Epithelial cell of proximal tubule (primary cell): ENCODE measurements at regions not wholly inside any gene's neighbourhood (a gene's known extent, or its start where the extent isn't known, plus 50 kb on each side); places are given as distances from the start of the nearest gene placed in this dataset.

ENCODE experiments used
- DNase-seq: peaks from one replicate; pipeline ENCODE4 v3.0.0-alpha.2; 2011; ENCODE audit warnings: low read depth
- H3K4me3 ChIP-seq: 2 replicates; pipeline ENCODE4 v1.5.1; 2011; ENCODE audit warnings: low read depth, mild to moderate bottlenecking, low read length
- CTCF ChIP-seq: conservative IDR thresholded peaks from 2 replicates; pipeline ENCODE4 v1.5.1; 2012; ENCODE audit warnings: low read depth, mild to moderate bottlenecking, low read length

GRCh38 chr11:116164843-116165242 lies 607.9 kb downstream of the BUD13 start:
- H3K4me3 ChIP-seq, result no peak overlapping the region
- no peak for TF ChIP-seq CTCF
- DNase-seq, result no peak

GRCh38 chr11:116162886-116163230 lies 609.9 kb downstream of the BUD13 start:
- TF ChIP-seq CTCF, result no peak
- DNase-seq, result no peak
- H3K4me3 ChIP-seq, result no peak overlapping the region

GRCh38 chr11:116162086-116162885 lies 610.5 kb downstream of the BUD13 start:
- no peak for TF ChIP-seq CTCF
- DNase-seq, result no peak
- H3K4me3 ChIP-seq, result no peak overlapping the region

GRCh38 chr11:116148645-116149044 lies 624.1 kb downstream of the BUD13 start:
- no peak for TF ChIP-seq CTCF
- no peak overlapping the region for H3K4me3 ChIP-seq
- DNase-seq, result no peak

- no peak for TF ChIP-seq CTCF
- DNase-seq, result no peak
- H3K4me3 ChIP-seq, result no peak overlapping the region
Measured at GRCh38 chr11:116148056-116148455, 624.7 kb downstream of the BUD13 start.

- TF ChIP-seq CTCF, result peak; percentile 21
- no peak for DNase-seq
- no peak overlapping the region for H3K4me3 ChIP-seq
Measured at GRCh38 chr11:116145187-116145865, 627.5 kb downstream of the BUD13 start.
